ENCODE measurements at regions not wholly inside any gene's neighbourhood (a gene's known extent, or its start where the extent isn't known, plus 50 kb on each side); places are given as distances from the start of the nearest gene placed in this dataset.

- Histone ChIP-seq H4K8ac (ENCODE audit: low read depth, low read length) (no peak overlapping the region), H3K9ac (ENCODE audit: low read length) (no peak overlapping the region), H2AFZ (ENCODE audit: insufficient read depth, low read length, poor library complexity) (no peak overlapping the region), H3K18ac (ENCODE audit: low read length) (no peak overlapping the region), H4K91ac (ENCODE audit: low read depth, low read length) (no peak overlapping the region), H2BK120ac (ENCODE audit: insufficient read depth, low read length, poor library complexity) (no peak overlapping the region), H3K4me1 (ENCODE audit: control insufficient read depth in 1 of 2, insufficient read depth in 2 of 2, low read length in 2 of 2) (no peaks in the 10 kb centered on the region), H3K79me1 (ENCODE audit: low read length) (no peaks in the 10 kb centered on the region), H2BK5ac (ENCODE audit: low read depth, low read length, poor library complexity) (no peak overlapping the region), H3K4me3 (ENCODE audit: low read depth, low read length) (no peak overlapping the region), H3K27me3 (ENCODE audit: insufficient read depth, low read length) (no peaks in the 10 kb centered on the region), H4K12ac (ENCODE audit: low read depth, low read length) (no peak overlapping the region), H3K4me2 (ENCODE audit: low read length) (no peak overlapping the region), H3K79me2 (ENCODE audit: control insufficient read depth, insufficient read depth, low read length, poor library complexity) (no peaks in the 10 kb centered on the region), H3K9me3 (ENCODE audit: insufficient read depth, low read depth, low read length) (peaks cover 3% of the 10 kb centered on the region), H3K14ac (ENCODE audit: low read length) (no peak overlapping the region), H3K36me3 (ENCODE audit: control insufficient read depth in 1 of 2, insufficient read depth in 2 of 2, low read length in 2 of 2) (no peaks in the 10 kb centered on the region), H3K4ac (ENCODE audit: low read depth, low read length) (no peak overlapping the region), H3K27ac (ENCODE audit: low read depth, low read length) (no peak overlapping the region), H2AK5ac (ENCODE audit: low read length) (no peak overlapping the region), H2BK12ac (ENCODE audit: low read length) (no peak overlapping the region), H3K23ac (ENCODE audit: low read length) (no peak overlapping the region)
- no CpG with 5 or more reads among the region's 4 CpGs for WGBS (ENCODE audit: extremely low coverage, insufficient coverage, insufficient read length)
- DNase-seq, result no peak
Observed at GRCh38 chr20:61112515-61112914, 139.5 kb upstream of the CDH4 start.

- Histone ChIP-seq H3K23ac (ENCODE audit: low read length) (no peak overlapping the region), H4K8ac (ENCODE audit: low read depth, low read length) (no peak overlapping the region), H2BK12ac (ENCODE audit: low read length) (no peak overlapping the region)
Observed at GRCh38 chr20:61113731-61114130, 138.3 kb upstream of the CDH4 start.

DNA sequence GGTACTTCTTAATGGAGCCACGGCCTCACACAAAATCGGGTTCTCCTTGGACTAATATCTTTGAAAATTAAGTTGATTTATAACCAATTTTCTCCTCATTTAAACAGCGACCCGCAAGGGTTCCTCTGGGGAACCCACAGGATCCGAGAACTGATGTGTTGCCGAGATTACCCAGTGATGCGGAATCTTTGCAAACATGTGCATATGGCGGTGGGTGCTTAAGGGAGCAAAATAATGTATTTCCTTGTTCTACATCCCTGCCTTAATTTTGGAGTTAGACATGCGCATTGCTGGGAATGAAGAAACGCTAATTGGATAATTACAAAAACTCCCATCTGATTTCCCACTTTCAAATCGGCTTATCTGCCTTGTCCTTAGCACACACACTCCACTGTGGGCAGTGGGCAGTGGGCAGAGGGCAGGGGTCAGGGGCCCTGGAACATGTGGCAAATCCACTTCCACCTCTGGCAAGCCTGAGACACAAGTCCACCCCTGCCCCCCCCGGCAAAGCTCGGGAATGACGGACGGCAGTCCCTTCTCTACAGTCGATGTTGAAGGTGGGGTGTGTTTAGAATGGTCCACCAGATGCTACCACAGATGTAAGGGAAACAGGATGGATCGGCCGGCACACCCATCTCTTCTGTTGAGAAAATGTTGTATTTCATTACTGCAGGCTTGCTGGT lies 137.4 kb upstream of the CDH4 start:
- Histone ChIP-seq H3K4me3 (ENCODE audit: low read depth, low read length) (no peak overlapping the region), H3K9ac (ENCODE audit: low read length) (no peak overlapping the region), H3K4me2 (ENCODE audit: low read length) (no peak overlapping the region), H4K91ac (ENCODE audit: low read depth, low read length) (no peak overlapping the region), H3K23ac (ENCODE audit: low read length) (no peak overlapping the region), H4K12ac (ENCODE audit: low read depth, low read length) (no peak overlapping the region), H3K14ac (ENCODE audit: low read length) (no peak overlapping the region), H3K27ac (ENCODE audit: low read depth, low read length) (no peak overlapping the region), H2AFZ (ENCODE audit: insufficient read depth, low read length, poor library complexity) (no peak overlapping the region), H3K4me1 (ENCODE audit: control insufficient read depth in 1 of 2, insufficient read depth in 2 of 2, low read length in 2 of 2) (no peaks in the 10 kb centered on the region), H2BK120ac (ENCODE audit: insufficient read depth, low read length, poor library complexity) (no peak overlapping the region), H3K4ac (ENCODE audit: low read depth, low read length) (no peak overlapping the region), H3K79me2 (ENCODE audit: control insufficient read depth, insufficient read depth, low read length, poor library complexity) (no peaks in the 10 kb centered on the region), H3K36me3 (ENCODE audit: control insufficient read depth in 1 of 2, insufficient read depth in 2 of 2, low read length in 2 of 2) (no peaks in the 10 kb centered on the region), H4K8ac (ENCODE audit: low read depth, low read length) (no peak overlapping the region), H3K18ac (ENCODE audit: low read length) (no peak overlapping the region), H3K79me1 (ENCODE audit: low read length) (no peaks in the 10 kb centered on the region), H3K27me3 (ENCODE audit: insufficient read depth, low read length) (no peaks in the 10 kb centered on the region), H2BK5ac (ENCODE audit: low read depth, low read length, poor library complexity) (no peak overlapping the region), H2BK12ac (ENCODE audit: low read length) (no peak overlapping the region), H3K9me3 (ENCODE audit: insufficient read depth, low read depth, low read length) (no peaks in the 10 kb centered on the region), H2AK5ac (ENCODE audit: low read length) (no peak overlapping the region)
- no CpG with 5 or more reads among the region's 18 CpGs for whole genome bisulfite sequencing (ENCODE audit: extremely low coverage, insufficient coverage, insufficient read length)
- DNase-seq, result no peak

More at GRCh38 chr20:61113731-61114130, 138.3 kb upstream of the CDH4 start:
- Histone ChIP-seq H2BK120ac (ENCODE audit: insufficient read depth, low read length, poor library complexity) (no peak overlapping the region), H4K12ac (ENCODE audit: low read depth, low read length) (no peak overlapping the region), H2AK5ac (ENCODE audit: low read length) (no peak overlapping the region), H3K9me3 (ENCODE audit: insufficient read depth, low read depth, low read length) (peaks cover 2% of the 10 kb centered on the region), H3K79me2 (ENCODE audit: control insufficient read depth, insufficient read depth, low read length, poor library complexity) (no peaks in the 10 kb centered on the region), H3K36me3 (ENCODE audit: control insufficient read depth in 1 of 2, insufficient read depth in 2 of 2, low read length in 2 of 2) (no peaks in the 10 kb centered on the region), H3K4me3 (ENCODE audit: low read depth, low read length) (peak overlapping the region; percentile 6), H3K14ac (ENCODE audit: low read length) (no peak overlapping the region), H3K18ac (ENCODE audit: low read length) (no peak overlapping the region), H3K9ac (ENCODE audit: low read length) (no peak overlapping the region), H4K91ac (ENCODE audit: low read depth, low read length) (no peak overlapping the region), H3K27me3 (ENCODE audit: insufficient read depth, low read length) (no peaks in the 10 kb centered on the region), H3K4ac (ENCODE audit: low read depth, low read length) (no peak overlapping the region), H3K4me1 (ENCODE audit: control insufficient read depth in 1 of 2, insufficient read depth in 2 of 2, low read length in 2 of 2) (no peaks in the 10 kb centered on the region), H2BK5ac (ENCODE audit: low read depth, low read length, poor library complexity) (no peak overlapping the region), H3K4me2 (ENCODE audit: low read length) (no peak overlapping the region), H3K79me1 (ENCODE audit: low read length) (no peaks in the 10 kb centered on the region), H2AFZ (ENCODE audit: insufficient read depth, low read length, poor library complexity) (no peak overlapping the region), H3K27ac (ENCODE audit: low read depth, low read length) (no peak overlapping the region)
- WGBS (ENCODE audit: extremely low coverage, insufficient coverage, insufficient read length), result no CpG with 5 or more reads among the region's 8 CpGs
- no peak for DNase-seq

DNA sequence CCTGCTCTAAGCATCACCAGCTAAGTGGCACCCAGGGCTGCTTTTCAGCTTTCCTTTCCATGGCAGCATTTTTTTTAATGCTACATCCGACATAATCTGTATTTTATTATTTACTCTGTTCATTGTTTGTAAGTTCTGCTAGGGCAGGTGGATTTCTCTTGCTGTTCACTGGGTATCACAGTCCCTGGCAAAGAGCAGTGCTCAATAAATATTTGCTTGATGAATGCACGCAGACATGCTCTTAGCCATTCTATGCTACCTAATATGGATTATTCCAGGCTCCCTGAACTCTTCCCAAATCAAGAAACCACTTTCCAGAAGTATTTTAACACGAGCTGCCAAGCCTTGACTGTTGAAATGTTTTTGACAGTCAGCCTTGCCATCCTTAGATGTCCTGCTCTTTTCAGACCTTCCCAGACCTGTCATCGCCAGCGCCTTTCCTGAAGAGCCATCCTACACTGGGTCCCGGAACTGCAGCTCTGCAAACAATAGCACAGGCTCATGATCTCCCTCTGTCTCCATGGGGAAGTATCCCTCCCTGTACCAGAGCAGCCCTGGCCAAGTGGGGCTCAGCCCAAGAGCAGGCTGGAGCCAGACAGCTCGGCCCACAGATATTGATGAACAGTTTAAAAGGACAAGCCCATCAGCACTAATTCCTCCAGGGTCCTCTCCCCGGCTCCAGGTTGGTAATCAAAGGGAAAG lies 136.5 kb upstream of the CDH4 start:
- Histone ChIP-seq H3K36me3 (ENCODE audit: control insufficient read depth in 1 of 2, insufficient read depth in 2 of 2, low read length in 2 of 2) (no peaks in the 10 kb centered on the region), H3K23ac (ENCODE audit: low read length) (no peak overlapping the region), H3K4ac (ENCODE audit: low read depth, low read length) (no peak overlapping the region), H3K79me2 (ENCODE audit: control insufficient read depth, insufficient read depth, low read length, poor library complexity) (no peaks in the 10 kb centered on the region), H2AK5ac (ENCODE audit: low read length) (no peak overlapping the region), H2BK120ac (ENCODE audit: insufficient read depth, low read length, poor library complexity) (no peak overlapping the region), H3K14ac (ENCODE audit: low read length) (no peak overlapping the region), H3K9ac (ENCODE audit: low read length) (no peak overlapping the region), H4K8ac (ENCODE audit: low read depth, low read length) (no peak overlapping the region), H2AFZ (ENCODE audit: insufficient read depth, low read length, poor library complexity) (no peak overlapping the region), H3K9me3 (ENCODE audit: insufficient read depth, low read depth, low read length) (no peaks in the 10 kb centered on the region), H4K12ac (ENCODE audit: low read depth, low read length) (no peak overlapping the region), H3K4me1 (ENCODE audit: control insufficient read depth in 1 of 2, insufficient read depth in 2 of 2, low read length in 2 of 2) (no peaks in the 10 kb centered on the region), H3K4me2 (ENCODE audit: low read length) (no peak overlapping the region), H3K79me1 (ENCODE audit: low read length) (no peaks in the 10 kb centered on the region), H3K4me3 (ENCODE audit: low read depth, low read length) (no peak overlapping the region), H3K27ac (ENCODE audit: low read depth, low read length) (no peak overlapping the region), H2BK5ac (ENCODE audit: low read depth, low read length, poor library complexity) (no peak overlapping the region), H3K18ac (ENCODE audit: low read length) (no peak overlapping the region), H3K27me3 (ENCODE audit: insufficient read depth, low read length) (no peaks in the 10 kb centered on the region), H2BK12ac (ENCODE audit: low read length) (no peak overlapping the region), H4K91ac (ENCODE audit: low read depth, low read length) (no peak overlapping the region)
- no peak for DNase-seq
- no CpG with 5 or more reads among the region's 8 CpGs for WGBS (ENCODE audit: extremely low coverage, insufficient coverage, insufficient read length)
